Activated effector memory CD4-positive, alpha-beta T cell treated with Interleukin-2 at 50 U/mL for 16 hours (primary cell): ENCODE measurements at regions not wholly inside any gene's neighbourhood (a gene's known extent, or its start where the extent isn't known, plus 50 kb on each side); places are given as distances from the start of the nearest gene placed in this dataset.
"Not testable (repeated sequence)": the region's sequence is repeated elsewhere in the genome, so short reads cannot be mapped to it uniquely, and the experiment has no call there.

Experiments used
- DNase-seq: peaks from one replicate; pipeline ENCODE4 v3.0.0-alpha.2; 2020

DNA sequence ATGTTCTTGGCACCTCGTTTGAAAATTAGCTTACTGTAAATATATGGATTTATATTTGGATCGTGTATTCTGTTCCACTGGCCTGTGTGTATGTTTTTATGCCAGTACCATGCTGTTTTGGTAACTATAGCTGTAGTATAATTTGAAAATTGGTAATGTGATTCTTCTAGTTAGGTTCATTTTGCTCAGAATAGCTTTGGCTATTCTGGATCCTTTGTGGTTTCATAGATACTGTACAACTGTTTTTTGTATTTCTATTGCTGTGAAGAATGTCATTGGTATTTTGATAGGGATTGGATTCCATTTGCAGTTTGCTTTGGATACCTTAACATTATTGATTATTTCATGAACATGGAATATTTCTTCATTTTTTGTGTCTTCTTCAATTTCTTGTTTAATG lies 490.2 kb downstream of the BRINP3 start:
- DNase-seq = no peak

DNA sequence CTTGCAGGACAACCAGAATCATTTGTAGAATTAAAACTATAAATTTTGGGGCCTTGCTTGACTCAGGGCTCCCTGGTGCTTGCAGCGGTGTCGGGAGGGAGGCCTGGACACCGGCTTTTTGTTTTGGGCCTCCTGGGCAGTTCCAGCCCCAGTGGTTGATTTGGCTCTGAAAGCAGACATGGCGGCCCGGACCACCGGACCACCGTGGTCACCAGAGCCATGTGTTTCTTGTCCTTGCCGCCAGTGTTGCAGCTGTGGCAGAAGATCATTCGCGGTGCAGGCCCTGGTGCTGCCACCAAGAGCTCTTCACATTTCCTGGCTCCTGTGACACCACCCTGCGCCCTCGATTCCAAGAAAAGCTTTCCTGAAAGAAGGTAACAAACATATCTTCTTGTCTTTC lies 484.8 kb downstream of the BRINP3 start:
- DNase-seq = no peak

DNA sequence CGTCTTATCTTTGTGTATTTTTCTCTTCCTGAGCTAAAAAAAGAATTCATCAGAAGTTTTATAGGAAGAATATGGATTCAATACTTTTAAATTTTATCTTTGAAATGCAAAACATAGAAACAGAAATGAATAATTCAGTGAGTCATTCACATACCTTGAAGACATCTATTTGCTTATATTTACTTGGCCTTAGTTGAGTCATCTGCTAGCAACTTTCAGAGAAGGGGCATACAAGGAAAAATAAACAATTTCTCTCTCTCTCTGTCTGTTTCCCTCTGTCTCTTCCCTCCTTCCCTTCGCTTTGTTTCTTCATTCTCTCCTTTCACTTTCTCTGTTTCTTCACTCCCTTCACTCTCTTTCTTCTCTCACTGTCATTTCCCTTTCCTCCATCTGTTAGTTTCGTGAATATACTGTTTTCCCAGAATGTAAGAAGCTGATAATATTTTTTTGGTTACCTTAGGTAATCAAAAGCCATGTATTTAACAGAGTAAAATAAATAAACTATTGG lies 477.2 kb downstream of the BRINP3 start:
- no peak for DNase-seq

DNA sequence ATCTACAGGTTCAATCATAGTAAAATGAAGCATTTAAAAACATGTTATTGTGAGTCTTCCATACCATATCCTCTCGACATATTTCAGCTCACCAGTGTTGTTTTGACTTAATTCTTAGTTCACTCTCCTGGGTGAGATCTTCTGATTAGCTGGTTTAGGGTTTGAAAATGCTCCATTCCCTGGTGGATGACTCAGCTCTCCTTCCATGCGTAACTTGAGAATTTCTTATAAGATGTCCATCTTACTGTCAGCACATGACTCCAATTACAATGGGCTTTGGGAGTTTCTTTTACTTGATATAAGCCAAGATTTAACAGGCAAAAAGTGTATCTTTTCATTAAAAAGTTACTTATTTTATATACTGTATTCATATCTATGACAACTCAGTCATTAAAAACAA lies 476.5 kb downstream of the BRINP3 start:
- no peak for DNase-seq

DNA sequence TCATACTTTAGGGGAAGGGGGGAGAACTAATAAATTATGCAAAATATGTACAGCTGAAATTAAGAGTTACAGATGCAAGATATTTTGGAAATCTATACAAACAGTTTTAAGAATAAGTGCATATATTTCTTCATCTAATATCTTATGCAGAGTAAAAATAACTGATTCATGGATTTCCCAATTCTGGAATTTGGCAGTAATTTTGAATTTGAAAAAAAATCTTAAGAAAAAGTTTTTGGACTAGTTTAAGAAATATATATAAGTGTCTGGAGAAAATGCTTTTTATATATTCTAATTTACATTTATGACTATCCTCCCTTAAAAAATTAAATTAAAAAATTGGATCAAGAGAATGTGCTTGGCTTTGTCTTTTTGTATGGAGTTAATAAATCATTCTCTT lies 474.3 kb downstream of the BRINP3 start:
- DNase-seq = no peak

DNA sequence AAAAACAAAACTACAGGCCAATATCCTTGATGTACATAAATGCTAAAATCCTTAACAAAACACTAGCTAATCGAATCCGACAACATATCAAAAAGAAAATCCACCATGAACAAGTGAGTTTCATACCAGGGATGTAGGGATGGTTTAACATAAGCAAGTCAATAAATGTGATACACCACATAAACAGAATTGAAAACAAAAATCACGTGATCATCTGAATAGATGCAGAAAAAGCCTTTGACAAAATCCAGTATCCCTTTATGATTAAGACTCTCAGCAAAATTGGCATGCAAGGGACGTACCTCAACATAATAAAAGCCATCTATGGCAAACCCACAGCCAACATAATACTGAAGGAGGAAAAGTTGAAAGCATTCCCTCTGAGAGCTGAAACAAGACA lies 466.1 kb downstream of the BRINP3 start:
- no peak for DNase-seq

DNA sequence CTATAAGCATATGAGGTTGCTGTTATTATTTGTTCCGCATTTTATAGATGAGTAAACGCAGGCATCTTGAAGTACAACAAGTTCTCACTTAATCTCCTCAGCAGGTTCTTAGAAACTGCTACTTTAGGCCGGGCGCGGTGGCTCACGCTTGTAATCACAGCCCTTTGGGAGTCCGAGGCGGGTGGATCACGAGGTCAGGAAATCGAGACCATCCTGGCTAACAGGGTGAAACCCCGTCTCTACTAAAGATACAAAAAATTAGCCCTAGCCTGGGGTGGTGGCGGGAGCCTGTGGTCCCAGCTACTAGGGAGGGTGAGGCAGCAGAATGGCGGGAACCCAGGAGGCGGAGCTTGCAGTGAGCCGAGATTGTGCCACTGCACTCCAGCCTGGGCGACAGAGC lies 458.5 kb downstream of the BRINP3 start:
- DNase-seq = not testable (repeated sequence)

DNA sequence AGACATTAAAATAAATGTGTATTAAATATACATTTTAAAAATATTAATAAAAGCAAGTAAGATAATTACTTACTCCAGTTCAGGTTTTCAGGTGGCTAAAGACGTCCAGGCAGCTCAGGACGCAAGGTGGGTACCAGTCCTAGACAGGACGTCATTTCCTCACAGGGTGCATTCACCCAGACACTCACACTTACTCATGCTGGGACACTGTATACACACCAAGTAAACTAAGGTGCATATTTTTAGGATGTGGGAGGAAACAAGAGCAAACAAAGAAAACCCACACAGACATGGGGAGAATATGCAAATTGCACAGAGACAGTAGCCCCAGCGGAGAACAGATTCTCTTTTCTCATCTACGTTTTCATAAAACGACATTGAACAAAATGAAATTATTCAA lies 457.9 kb downstream of the BRINP3 start:
- no peak for DNase-seq

DNA sequence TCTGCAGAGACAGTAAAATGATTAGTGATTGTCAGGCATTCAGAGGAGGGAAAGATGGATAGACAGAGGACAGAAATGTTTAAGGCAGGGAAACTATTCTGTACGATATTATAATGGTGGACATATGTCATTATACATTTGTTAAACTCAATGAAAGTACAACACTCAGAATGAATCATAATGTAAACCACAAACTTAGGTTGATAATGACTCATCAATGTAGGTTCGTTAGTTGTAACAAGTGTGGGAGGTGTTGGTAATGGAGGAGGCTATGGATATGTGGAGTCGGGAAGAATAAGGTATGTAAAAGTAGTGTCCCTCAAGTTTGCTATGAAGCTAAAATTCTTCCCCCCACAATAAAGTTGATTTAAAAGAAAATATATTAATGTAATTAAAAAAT lies 455.0 kb downstream of the BRINP3 start:
- no peak for DNase-seq

DNA sequence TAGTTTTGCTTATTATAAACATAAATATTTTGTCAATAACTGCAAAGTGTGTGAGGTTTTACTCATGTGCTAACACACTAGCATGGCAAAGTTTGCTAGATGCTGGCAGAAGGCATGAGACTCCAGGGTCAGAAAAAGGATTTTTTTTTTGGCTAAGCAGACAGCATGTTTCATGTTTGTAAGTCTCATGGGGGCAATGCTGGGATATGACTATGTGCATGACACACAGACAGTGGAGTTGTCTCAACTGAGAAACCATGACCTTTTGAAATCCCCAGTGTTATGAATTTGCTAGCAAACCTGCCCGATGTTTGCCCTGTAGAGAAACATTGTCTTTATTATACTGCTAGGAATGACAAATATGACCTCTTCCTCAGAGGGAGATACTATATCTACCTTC lies 448.2 kb downstream of the BRINP3 start:
- DNase-seq = no peak

DNA sequence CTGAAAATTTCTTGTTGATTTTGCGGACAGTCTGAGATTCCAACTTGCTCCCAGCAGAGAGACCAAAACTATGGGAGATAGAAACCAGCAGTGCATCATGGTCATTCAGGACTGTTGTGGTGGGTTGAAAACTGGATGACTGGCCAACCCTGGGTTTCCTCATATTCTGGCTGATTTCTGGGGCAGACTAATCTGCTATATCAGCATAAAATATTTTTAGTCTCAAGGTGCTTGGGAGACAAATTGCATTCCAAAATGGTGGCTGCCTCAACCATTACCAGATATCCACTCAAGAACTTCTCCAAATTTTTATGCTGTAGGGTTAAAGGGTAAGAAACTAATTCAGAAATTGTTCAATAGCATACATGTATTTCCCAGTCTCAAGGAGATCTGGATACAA lies 434.0 kb downstream of the BRINP3 start:
- DNase-seq = no peak

DNA sequence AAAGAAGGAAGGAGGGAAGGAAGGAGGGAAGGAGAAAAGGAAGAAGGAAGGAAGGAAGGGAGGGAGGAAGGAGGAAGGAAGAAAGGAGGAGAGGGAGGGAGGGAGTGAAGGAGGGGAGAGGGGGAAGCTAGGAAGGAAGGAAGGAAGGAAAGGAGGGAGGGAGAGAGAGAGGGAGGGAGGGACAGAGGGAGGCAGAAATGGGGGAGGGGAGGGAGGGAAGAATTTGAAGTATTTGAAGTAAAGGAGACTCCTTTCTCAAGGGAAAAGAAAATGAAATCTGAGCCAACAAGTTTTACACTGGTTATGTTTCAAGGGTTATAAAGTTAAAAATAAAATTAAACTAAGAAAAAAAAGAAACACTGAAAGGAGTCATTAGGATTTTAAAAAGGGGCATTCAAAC lies 431.4 kb downstream of the BRINP3 start:
- no peak for DNase-seq
